ENCODE measurements at regions not wholly inside any gene's neighbourhood (a gene's known extent, or its start where the extent isn't known, plus 50 kb on each side); places are given as distances from the start of the nearest gene placed in this dataset.

GRCh38 chr18:76056471-76057110 lies 438.5 kb downstream of the ZNF516 start:
- no TSS peak for BruUV-seq (replicated peaks)
- peaks cover 0 to 13% of the 10 kb centered on the region in 2 experiments; a peak in 2 of 5 replicates for H3K27me3 ChIP-seq (ENCODE audit: control insufficient read depth in 2 of 2, insufficient read depth in 2 of 2, low read length in 2 of 2)
- 0% methylated on average over 12 of the region's 13 CpGs for WGBS (ENCODE audit: insufficient coverage, low coverage, missing lambda C conversion rate)
- TF ChIP-seq AFF1 (IDR thresholded peaks at IDR 0.05; ENCODE audit: low read depth in 1 of 2, partially characterized antibody in 2 of 2) (no peak), ATF1 (CRISPR knock-in tag; IDR thresholded peaks at IDR 0.05) (no peak), ATF1 (tag; IDR thresholded peaks at IDR 0.05) (no peak), ZNF586 (CRISPR knock-in tag; conservative IDR thresholded peaks at IDR 0.05) (no peak), DLX4 (CRISPR knock-in tag; IDR thresholded peaks at IDR 0.05) (no peak), STAT5A (IDR thresholded peaks at IDR 0.05; ENCODE audit: borderline replicate concordance, low read length) (no peak), MXI1 (IDR thresholded peaks at IDR 0.05; ENCODE audit: low read depth, low read length) (no peak), MED1 (CRISPR knock-in tag; IDR thresholded peaks at IDR 0.05; ENCODE audit: borderline replicate concordance) (no peak), ZNF695 (CRISPR knock-in tag; IDR thresholded peaks at IDR 0.05) (no peak), PTBP1 (IDR thresholded peaks at IDR 0.05; ENCODE audit: low read depth, low read length) (no peak), KLF10 (CRISPR knock-in tag; IDR thresholded peaks at IDR 0.05) (no peak), FOXP4 (CRISPR knock-in tag; IDR thresholded peaks at IDR 0.05; ENCODE audit: borderline replicate concordance) (no peak)
- TF ChIP-seq, protein P1, sequence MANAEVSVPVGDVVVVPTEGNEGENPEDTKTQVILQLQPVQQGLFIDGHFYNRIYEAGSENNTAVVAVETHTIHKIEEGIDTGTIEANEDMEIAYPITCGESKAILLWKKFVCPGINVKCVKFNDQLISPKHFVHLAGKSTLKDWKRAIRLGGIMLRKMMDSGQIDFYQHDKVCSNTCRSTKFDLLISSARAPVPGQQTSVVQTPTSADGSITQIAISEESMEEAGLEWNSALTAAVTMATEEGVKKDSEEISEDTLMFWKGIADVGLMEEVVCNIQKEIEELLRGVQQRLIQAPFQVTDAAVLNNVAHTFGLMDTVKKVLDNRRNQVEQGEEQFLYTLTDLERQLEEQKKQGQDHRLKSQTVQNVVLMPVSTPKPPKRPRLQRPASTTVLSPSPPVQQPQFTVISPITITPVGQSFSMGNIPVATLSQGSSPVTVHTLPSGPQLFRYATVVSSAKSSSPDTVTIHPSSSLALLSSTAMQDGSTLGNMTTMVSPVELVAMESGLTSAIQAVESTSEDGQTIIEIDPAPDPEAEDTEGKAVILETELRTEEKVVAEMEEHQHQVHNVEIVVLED (CRISPR knock-in tag; IDR thresholded peaks at IDR 0.05), result no peak

More at GRCh38 chr18:76056471-76057110, 438.5 kb downstream of the ZNF516 start:
- Histone ChIP-seq H3K79me2 (ENCODE audit: control insufficient read depth, insufficient read depth, low read length) (no peaks in the 10 kb centered on the region), H3K4me3 (no peak overlapping the region), H3K9ac (ENCODE audit: insufficient read depth in 1 of 2, low read depth in 2 of 2, low read length in 2 of 2) (no peak overlapping the region), H3K9me1 (ENCODE audit: control insufficient read depth, insufficient read depth, low read length) (no peaks in the 10 kb centered on the region), H3K36me3 (ENCODE audit: control insufficient read depth, insufficient read depth, low read length) (no peaks in the 10 kb centered on the region), H2AFZ (ENCODE audit: low read depth, low read length) (no peak overlapping the region), H3K27ac (ENCODE audit: extremely low read depth, low read depth, low read length) (no peak overlapping the region), H4K20me1 (replicated peaks; ENCODE audit: control insufficient read depth, insufficient read depth, low read length) (no peaks in the 10 kb centered on the region), H3K4me1 (replicated peaks in 1 of 2; ENCODE audit: control insufficient read depth in 2 of 2, insufficient read depth in 2 of 2, low read length in 2 of 2) (no peaks in the 10 kb centered on the region), H3K9me3 (replicated peaks; ENCODE audit: control insufficient read depth, insufficient read depth, low read depth, low read length) (no peaks in the 10 kb centered on the region), H3K4me2 (ENCODE audit: insufficient read depth, low read length) (no peak overlapping the region)
- ATAC-seq (no peak), FAIRE-seq (no peak), DNase-seq (ENCODE audit: extremely low read depth in 1 of 4, low spot score in 3 of 4) (no peak)
- POLR2A ChIA-PET, result no interaction called here
- CTCF ChIA-PET (ENCODE audit: low intra/inter-chr PET ratio), result no interaction called here
- in situ Hi-C loops (cut with MboI) (no loop called here), intact Hi-C loops (cut with micrococcal nuclease) (no loop called here)

Data from K562 (cell line).